ENCODE measurements at regions not wholly inside any gene's neighbourhood (a gene's known extent, or its start where the extent isn't known, plus 50 kb on each side); places are given as distances from the start of the nearest gene placed in this dataset.

DNA sequence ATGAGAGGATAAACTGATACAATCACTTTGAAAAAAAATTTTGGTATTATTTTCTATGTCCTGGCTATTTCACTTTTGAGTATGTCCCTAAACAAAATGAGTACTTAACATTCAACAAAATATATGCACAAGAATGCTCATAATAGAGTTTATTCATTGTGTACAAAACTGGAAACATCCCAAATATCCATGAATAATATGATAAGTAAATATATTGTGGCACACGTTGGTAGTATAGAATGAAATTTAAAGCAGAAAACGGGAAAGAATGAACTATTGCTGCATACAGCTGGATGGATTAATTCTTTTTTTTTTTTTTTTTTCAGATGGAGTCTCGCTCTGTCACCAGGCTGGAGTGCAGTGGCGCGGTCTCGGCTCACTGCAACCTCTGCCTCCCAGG, 725.2 kb downstream of the LTN1 start:
- no peak for DNase-seq

DNA sequence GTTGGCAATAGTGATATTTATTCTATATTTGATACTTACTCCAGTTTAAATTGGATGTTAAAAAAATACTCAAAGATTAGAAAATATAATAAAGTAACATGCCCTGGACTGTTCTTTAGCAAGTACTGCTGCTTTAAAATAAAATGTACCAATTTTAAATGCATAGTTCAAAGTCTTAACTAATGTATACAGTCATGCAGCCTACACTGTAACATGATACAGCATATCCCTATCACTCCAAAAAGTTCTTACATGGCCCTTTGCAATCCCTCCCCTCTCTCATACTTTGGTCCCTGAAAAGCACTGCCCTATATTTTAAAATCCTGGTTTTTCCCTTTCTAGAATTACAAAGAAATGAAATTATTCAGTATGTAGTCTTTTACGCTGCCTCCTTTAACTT, 726.6 kb downstream of the LTN1 start:
- DNase-seq = no peak

DNA sequence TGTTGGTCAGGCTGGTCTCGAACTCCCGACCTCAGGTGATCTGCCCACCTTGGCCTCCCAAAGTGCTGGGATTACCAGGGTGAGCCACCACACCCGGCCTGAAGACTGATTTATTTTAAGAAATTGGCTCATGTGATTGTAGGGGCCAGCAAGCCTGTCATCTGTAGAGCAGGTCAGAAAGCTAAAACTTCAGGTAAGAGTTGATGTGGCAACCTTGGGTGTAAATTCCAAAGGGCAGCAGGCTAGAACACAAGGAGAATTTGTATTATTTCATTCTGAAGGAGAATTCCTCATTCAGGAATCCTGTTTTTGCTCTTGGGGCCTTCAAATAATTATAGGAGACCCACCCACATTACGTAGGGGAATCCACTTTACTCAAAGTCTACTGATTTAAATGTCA, 728.7 kb downstream of the LTN1 start:
- no peak for DNase-seq

DNA sequence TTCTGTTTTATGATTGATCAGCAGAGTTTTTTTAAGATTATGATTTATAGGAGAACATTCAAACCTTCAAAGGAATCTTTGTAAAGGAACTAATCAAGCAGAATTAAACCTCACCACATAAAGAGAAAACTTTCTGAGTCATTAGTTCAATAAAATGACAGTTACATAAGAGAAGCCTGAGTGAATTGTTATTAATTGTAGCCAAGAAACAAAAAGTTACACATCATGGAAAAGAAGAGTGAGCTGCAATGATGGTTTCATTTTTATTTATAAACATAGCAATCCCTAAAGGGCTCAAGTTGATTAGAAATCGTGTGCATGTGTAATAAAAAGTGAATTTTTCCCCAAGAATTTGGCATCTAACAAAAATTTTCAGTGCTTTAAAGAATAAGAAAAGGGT, 731.4 kb downstream of the LTN1 start:
- no peak for DNase-seq

DNA sequence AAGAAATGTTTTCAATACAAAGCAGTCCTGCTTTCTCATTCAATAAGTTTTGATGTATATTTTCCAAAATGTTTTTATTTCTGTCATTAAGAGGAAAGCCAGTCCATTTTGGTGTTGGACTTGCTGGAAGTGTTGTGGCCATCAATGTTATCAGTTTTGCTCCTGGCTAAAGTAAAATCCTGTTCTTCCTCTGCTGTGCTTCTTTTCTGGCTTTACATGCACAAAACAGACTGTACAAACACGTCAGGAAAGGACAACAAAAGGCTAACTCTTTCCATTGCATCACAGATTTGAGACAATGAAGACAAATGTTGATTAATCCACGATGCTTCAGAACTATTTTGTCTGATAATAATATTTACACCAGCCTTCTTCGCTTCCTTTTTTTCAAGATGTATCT, 735.4 kb downstream of the LTN1 start:
- no peak for DNase-seq

DNA sequence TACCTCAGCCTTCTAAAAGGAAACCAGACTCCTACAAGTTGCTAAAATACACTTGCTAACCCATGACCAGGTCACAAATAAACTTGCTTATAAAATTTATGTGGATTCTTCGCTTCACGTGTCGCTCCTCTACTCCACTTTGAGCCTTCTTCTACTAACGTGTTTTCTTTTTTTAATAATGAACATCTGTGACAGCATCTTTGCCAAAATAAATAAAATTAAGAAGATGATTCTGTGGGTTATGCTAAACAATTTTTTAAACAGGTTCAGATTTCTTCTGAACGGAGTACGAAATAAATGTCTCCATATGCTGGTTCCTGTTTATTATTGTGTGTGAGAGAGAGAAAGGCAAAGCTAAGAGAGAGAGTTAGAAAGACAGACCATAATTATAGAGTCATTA, 735.8 kb downstream of the LTN1 start:
- DNase-seq = no peak

DNA sequence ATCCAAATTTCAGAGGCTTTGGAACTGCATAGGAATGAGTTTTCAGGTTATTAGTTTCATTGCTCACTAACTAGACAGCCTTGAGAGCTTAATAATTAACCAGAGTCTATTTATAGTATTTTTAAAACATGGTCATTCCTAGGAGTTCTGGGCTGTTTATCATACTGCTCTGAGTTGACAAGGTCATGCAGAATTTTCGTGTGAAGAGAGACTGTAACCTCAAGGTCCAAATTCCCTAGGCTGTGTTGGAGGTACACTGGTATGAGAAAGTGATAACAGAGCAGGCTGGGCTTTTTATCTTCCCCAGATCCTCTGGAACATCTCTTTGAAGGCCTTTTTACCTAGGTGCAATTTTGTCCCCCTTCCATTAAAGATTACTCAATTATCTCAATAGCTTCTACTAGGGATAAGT, 736.3 kb downstream of the LTN1 start:
- DNase-seq = no peak

DNA sequence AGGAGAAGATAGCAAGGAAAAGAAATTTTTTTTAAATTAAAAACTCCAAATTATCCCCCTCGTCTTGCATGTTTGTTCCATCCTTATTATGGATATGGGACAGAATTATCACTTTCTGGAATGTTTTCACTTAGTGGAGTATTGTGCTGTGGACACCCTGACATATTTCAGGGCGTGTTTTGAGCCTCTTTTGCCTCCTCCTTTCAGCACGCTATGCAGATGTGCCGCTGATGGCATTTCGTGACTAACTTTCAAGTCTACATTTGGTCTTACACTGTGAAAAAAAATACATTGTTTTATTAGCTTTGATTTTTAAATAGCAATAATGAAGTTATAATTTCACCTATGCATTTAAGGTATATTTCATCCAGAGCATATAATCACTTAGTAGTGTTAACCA, 738.7 kb downstream of the LTN1 start:
- no peak for DNase-seq

DNA sequence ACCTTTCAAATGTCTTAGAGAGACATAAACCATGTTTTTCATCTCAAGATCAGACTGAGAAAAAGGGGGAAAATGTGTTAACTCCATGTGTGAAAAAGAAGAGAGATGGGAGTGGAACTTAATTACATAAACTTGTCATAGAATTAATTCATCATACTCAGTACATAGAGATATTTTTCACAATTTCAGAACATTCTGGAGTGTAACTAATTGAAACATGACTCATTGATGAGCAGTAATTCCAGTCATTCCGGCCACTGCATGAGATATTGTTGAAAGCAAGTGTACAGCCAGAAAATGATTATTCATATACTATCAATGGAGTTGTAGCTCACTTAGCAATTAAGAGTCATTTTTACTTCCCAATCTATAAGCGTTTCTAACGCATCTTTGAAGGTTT, 739.3 kb downstream of the LTN1 start:
- DNase-seq = no peak

DNA sequence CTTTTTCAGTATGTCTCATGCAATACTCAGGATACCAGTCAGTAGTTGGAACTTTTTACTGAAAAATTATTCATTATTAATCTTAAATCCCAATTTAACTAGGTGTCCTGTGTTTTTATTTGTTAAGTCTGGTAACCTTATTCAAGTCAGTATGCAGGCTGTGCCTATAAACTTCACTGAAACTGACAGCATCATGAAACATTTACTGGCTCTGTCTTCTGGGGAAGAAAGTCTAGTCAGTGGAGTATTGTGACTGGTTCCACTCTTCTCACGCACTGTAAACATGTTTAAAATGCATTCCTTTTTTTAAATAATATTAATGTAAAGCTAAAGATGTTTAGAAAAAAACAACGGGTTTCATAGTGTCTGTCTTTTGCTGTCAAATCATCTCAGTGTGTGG, 739.7 kb downstream of the LTN1 start:
- no peak for DNase-seq

DNA sequence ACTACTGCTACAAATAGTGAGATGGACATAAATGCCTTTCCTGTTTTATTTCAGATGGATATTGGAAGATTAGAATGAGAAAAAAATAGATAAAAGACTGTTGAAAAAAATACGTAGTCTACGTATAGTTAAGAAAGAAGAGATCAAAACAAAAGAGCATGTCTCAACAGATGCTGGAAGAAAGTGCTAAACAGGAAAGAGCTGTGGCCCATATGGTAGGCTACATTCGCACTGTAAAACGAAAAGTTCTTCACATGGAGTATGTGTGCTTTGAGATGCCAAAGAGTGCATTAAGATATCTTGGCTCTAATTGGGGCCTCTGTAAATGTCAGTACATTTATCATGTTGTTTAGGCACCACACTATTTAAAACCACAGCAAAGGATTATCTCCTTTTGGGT, 741.7 kb downstream of the LTN1 start:
- peak in 1 of 2 experiments; percentile 15 for DNase-seq

DNA sequence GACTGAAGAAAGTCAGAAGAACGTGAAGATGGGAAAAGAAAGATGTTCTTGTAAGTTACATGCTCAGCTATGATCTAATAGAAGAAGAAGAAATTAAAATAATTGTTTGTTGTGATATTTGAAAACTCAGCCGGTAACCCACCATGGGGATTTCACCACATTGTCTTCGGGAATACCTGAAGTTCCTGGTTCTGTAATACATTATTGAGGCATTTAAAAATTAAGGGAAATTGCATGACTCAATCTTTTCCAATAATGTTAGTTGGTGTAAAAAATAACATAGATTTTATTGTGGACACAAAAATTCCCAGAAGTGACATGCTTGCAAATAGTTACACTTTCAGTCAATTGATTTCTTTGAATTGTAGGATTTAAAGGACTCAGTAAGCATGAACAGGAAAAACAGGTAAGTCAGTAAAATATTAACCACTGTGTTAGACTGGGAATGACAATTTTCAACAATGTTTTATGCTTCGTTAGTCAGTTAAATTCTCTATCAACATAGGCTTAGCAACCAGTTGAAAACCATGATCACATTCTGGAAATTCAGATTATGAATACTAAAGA, 745.1 kb downstream of the LTN1 start:
- DNase-seq = no peak

DNA sequence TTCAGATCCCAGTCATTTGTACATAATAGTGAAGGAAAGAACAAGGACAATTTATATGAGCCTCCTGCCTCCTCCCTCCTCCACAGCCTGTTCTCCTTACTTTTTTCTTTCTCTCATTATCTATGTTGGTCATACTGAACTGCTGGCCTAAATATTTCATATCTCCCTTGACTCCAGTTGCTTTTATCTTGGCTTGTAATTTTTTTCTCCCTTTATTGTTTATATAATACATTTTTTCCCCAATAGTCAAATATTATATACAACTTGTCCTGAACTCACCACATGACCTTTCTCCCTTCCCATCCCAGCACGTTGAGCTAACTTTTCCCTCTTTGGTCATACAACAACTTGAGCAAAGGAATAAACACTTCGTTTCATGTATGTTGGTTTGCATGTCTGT, 752.1 kb downstream of the LTN1 start:
- no peak for DNase-seq

DNA sequence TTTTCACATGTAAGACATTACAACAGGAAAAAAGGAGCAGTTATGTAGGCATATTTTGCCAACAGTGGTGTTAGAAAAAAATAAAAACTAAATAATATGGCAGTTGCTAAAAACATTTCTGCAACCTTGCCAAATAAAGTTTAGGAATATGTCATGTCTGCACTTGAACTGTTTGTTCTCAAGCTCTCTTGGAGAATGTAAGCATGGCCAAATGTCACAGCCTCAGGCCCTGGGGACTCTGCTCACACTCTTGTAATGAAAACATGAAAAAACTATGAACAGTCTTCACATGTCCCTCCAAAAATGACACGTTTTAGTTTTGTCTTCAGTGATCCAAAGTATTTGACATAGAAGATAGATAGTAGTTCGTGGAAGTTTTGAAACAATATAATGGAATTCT, 753.3 kb downstream of the LTN1 start:
- no peak for DNase-seq

DNA sequence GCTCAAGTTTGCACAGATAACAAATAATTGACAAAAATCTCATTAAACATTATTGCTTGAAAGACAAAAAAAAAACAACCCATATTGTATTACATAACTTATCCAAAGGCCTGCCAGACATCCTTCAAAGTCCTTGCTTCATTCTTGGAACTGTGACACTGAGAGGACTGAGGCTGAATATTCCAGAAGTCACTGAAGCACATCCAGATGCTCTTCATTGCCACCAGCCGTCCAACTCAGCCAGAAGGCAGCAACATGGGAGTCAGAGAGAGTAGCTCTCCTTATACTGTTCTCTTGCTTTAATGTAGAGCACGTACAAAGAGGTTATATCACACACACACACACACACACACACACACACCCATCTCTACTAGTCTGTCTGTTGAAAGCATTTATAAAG, 755.0 kb downstream of the LTN1 start:
- no peak for DNase-seq

DNA sequence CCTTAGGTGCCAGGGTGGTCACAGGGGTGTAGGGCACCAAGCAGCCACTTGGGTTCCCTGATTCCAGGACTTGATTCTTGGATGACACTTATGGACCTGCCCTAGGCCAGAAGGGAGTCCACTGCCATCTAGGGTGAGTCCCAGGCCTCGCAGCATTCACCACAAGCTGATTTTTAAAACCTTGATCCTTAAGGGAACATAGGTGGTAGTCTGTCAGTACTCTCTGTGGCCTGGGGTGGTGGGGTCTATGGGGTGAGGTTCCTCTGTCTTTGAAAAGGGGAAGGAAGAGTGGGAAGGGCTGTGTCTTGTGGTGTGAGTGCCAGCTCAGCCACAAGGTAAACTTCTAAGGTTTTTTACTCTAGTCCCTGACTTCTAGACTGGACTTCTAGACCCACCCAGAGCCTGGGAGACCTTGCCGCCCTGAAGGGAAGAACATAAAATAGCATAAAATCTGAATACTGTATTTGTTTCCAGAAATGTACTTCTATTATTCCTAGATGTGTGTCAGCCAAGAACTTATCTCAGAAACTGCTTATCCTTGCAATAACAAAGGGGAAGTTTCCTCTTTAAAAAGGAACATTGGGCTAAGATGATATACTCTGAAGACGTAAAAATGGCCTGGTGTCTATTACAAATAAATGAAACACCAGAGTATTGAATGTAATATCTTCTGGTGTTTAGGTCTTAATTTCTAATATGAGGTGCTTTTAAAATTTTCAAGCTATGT, 757.3 kb downstream of the LTN1 start:
- DNase-seq = no peak

DNA sequence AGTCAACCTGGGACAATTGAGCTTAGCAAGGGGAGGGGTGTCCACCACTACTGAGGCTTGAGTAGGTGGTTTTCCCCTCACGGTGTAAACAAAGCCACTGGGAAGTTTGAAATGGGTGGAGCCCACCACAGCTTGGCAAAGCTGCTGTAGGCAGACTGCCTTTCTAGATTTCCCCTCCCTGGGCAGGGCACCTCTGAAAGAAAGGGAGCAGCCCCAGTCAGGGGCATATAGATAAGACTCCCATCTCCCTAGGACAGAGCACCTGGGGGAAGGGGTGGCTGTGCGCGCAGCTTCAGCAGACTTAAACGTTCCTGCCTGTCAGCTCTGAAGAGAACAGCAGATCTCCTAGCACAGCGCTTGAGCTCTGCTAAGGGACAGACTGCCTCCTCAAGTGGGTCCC, 758.4 kb downstream of the LTN1 start:
- DNase-seq = no peak

DNA sequence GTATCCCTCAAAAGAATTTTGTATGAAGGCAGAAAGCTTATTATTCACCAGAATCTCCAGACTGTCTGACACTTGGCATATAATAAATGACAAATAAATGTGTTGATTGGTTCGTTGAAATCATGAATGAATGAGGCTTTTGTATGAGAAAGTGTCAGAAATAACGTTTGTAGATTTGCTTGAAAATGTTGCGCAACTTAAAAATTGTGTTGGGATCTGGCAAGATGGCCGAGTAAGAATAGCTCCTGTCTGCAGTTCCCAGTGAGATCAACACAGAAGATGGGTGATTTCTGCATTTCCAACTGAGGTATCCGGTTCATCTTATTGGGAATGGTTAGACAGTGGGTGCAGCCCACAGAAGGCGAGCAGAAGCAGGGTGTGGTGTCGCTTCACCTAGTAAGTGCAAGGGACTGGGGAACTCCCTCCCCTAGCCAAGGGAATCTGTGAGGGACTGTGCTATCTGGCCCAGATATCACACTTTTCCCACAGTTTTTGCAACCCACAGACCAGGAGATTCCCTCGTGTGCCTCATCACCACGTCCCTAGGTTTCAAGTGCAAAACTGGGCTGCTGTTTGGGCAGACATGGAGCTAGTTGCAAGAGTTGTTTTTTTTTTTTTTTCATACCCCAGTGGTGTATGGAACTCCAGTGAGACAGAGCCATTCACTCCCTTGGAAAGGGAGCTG, 759.0 kb downstream of the LTN1 start:
- no peak for DNase-seq

DNA sequence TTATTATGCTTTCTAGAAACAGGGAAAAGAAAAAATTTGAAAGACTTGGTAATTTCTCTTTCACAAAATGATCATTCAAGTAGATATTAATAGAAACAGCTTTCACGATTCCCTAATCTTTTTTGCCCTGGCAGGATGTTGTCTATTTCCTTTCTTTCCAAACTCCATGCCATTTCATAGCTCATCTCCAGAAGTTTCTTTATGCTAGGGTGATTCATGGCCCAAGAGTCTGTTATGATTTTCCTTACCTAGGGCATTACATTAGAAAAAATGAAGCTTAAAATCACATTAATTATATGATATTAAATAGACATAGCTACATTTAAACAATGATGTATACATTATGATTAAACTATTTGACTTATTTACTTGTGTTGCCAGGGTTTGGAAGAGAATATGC, 762.1 kb downstream of the LTN1 start:
- no peak for DNase-seq

DNA sequence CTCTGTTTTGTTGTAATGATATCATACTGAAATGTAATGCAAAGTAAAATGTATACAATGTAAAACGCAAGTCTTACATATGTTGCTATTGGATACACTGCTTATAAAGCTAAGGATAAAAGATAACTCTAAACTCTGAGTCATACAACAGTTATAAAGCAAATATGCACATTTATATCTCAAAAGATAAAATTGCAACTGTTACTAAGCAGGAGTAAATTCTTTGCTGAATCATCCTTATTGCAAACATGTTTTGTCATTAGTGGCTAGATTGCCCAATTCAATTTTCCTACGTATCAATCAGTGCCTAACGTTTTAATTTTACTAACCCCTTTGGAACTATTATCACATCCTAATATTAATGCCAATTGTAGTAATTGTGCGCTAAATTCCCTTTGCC, 762.9 kb downstream of the LTN1 start:
- DNase-seq = no peak

DNA sequence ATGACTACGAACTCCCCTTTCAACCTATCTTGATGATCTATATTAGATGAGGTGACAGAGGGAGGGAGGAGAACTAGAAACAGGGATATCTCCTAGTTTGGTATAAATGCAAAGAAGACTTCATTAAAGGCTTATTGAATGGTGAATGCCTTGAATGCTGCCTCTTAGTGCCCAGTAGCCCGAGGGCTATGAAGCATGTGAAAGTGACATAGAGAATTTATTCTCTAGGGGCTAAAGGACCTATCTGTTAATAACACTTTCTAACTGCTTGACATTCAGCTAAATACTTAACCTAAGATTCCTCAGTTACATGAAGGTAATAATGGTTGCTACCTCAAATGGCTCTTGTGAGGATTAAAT, 764.1 kb downstream of the LTN1 start:
- DNase-seq = no peak

DNA sequence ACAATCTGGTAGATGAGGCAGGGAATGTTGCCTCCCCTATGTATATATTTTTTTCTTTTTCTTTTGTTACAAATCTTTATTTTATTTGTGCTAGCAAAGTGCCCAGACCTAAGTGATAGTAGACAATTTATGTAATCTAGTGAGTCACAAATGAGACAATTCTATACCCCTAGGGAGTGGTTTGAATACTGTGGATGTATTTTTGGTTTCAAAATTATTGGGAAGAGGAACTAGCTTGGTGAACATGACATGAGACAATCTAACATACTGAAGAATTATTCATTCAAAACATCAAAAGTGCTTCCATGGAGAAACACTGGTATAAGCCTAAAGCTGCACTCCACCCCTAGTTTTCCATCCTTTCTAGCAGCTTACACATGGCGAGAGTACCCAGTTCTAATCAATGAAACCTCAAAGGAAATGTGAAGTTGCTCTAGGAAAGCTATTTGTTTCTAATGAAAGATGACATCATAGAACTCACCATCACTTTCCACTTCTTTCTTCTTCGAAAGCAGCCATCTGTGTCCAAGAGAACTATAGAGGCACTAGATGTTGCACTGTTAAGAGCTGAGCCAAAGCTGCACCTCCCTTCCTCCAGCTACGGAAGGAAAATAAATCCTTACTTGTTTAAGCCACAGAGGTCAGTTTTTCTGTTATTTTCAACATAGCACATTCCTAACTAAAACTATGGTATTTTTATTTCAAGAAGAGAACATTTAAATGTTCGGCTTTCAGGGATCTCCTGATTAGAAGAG, 764.6 kb downstream of the LTN1 start:
- no peak for DNase-seq

DNA sequence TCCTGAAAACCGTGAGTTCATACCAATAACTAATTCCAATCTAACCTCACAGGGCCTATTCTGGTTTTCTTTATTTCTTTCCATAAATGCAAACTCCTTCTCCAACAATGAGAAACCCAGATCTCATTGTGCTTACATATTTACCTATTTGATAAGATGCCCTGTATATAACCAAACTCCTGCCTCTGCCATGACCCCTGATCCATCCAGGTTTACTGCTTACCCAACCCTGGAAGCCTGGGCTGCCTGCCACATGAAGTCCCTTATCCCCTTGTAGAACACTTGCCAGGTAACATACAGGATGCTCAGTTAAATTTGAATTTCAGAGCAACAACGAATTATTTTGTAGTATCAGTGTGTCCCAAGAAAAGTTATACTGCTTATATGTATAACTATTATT, 766.1 kb downstream of the LTN1 start:
- DNase-seq = no peak

DNA sequence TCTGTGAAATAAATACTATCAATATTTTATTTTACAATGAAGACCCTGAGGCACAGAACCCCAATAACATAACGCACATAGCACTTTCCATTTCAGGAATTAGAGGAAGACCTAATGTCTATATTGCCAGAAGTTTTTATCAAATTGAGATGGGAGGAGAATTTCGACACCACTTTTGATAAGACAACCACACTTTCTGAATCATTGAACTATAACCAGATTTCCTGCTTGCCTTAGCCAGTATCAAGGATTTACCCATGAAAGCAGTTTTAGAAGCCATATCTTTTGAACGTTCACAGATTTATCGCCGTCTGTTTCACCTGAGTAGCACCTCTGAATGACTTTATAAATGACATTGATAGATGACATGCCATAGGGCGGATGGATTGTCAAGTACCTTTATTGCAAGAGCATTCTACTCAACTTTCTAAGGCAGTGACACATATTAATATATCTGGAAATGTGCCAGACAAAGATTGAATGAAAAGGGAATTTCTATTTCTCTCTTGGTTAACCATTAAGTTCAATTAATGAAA, 768.4 kb downstream of the LTN1 start:
- DNase-seq = no peak

Measured in NCI-H524 (cell line).